ENCODE measurements at regions not wholly inside any gene's neighbourhood (a gene's known extent, or its start where the extent isn't known, plus 50 kb on each side); places are given as distances from the start of the nearest gene placed in this dataset.

DNA sequence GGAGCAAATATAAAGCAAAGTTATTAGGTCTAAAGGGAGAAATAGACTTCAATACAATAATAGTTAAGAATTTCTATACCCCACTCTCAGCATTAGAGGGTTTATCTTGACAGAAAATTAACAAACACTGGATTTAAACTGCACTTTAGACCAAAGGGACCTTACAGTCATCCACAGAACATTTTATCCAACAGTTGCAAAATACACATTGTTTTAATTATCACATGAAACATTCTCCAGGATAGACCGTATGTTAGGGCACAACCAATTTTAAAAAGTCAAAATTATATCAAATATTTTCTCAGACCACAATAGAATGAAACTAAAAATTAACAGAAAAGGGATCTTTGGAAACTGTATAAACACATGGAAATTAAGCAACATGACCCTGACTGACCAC lies 384.5 kb upstream of the C1orf87 start:
- TF ChIP-seq, protein P1, sequence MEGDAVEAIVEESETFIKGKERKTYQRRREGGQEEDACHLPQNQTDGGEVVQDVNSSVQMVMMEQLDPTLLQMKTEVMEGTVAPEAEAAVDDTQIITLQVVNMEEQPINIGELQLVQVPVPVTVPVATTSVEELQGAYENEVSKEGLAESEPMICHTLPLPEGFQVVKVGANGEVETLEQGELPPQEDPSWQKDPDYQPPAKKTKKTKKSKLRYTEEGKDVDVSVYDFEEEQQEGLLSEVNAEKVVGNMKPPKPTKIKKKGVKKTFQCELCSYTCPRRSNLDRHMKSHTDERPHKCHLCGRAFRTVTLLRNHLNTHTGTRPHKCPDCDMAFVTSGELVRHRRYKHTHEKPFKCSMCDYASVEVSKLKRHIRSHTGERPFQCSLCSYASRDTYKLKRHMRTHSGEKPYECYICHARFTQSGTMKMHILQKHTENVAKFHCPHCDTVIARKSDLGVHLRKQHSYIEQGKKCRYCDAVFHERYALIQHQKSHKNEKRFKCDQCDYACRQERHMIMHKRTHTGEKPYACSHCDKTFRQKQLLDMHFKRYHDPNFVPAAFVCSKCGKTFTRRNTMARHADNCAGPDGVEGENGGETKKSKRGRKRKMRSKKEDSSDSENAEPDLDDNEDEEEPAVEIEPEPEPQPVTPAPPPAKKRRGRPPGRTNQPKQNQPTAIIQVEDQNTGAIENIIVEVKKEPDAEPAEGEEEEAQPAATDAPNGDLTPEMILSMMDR (IDR thresholded peaks at IDR 0.05), result no peak
- no peak for TF ChIP-seq POLR2A (IDR thresholded peaks at IDR 0.05)
